H1 (cell line): ENCODE measurements at regions not wholly inside any gene's neighbourhood (a gene's known extent, or its start where the extent isn't known, plus 50 kb on each side); places are given as distances from the start of the nearest gene placed in this dataset.

Experiments
- JUN ChIP-seq: IDR thresholded peaks from 2 replicates; pipeline ENCODE4 v1.6.1; 2011; ENCODE audit warnings: low read depth, mild to moderate bottlenecking, improper control_type of control experiment, low read length
- KDM1A ChIP-seq: fragments of 200-600, 300-600 bp; sonication (generic); IDR thresholded peaks from 2 replicates; pipeline ENCODE4 v1.7.1; 2016; ENCODE audit warnings: mild to moderate bottlenecking, low read length, borderline replicate concordance
- YY1 ChIP-seq: IDR thresholded peaks from 2 replicates; pipeline ENCODE4 v1.6.1; 2011; ENCODE audit warnings: low read depth, mild to moderate bottlenecking, low read length
- ZNF274 ChIP-seq: IDR thresholded peaks from 2 replicates; pipeline ENCODE4 v1.7.0; 2012; ENCODE audit warnings: low read length, borderline replicate concordance; ENCODE audit errors: extremely low read depth

DNA sequence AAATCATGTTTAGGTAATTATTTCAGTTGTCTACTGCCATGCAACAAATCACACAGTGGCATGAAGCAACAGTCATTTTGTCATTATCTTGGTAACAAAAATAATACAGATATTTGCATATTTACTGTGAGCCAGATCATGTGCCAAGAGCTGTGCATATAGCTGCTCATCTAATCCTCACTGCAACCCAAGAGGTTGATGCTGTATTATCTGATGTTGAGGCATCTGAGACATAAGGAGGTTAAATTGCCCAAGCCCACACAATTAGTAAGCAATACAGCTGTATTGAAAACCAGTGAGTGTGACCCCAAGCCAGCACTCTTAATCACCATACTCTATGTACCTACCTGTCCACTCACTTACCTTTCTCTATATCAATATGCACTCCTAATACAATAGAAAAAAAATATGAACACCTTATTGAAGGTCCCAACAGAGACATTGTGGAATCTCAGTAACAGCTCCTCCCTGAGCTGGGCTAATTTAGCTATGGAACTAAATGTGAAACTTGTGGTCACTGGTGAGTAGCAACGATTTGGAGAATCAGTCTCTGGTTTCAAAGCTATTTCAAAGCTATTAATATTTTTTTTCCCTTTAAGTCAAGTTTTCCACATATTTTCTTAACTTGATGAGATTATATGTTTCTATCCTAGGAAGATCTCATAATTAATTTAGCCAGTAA is 185.2 kb downstream of the KLF12 start (continued):
- TF ChIP-seq JUN (no peak), KDM1A (no peak), ZNF274 (no peak), YY1 (no peak)
